Activated B cell treated with CpG ODN at 0.5 μM for 24 hours (primary cell): ENCODE measurements at regions not wholly inside any gene's neighbourhood (a gene's known extent, or its start where the extent isn't known, plus 50 kb on each side); places are given as distances from the start of the nearest gene placed in this dataset.

Experiments used
- ATAC-seq: fragments of 200-7000 bp; cut with Tn5 transposase; one replicate; pipeline ENCODE4 v1.10.0; 2021; ENCODE audit warnings: low read depth, mild to moderate bottlenecking, moderate library complexity
- CTCF ChIA-PET: fragments of 350-600 bp; sonication (Branson Sonifier 250); formaldehyde crosslinking; loops from one replicate; lab custom pipeline; 2021; ENCODE audit warnings: antibody characterized with exemption; lab: Charles Lee
- POLR2A ChIA-PET: fragments of 350-600 bp; sonication (Branson Sonifier 250); formaldehyde crosslinking; loops from one replicate; lab custom pipeline; 2021; ENCODE audit warnings: antibody characterized with exemption; lab: Charles Lee
- DNase-seq: peaks from one replicate; pipeline ENCODE4 v3.0.0; 2022
- H3K27ac Mint-ChIP-seq: one replicate; pipeline ENCODE4 v1.8.0; 2020; ENCODE audit warnings: mixed read lengths
- H3K27me3 Mint-ChIP-seq: one replicate; pipeline ENCODE4 v1.8.0; 2021; ENCODE audit warnings: mixed read lengths
- H3K36me3 Mint-ChIP-seq: one replicate; pipeline ENCODE4 v1.8.0; 2021; ENCODE audit warnings: low read depth, mixed read lengths
- H3K4me1 Mint-ChIP-seq: one replicate; pipeline ENCODE4 v1.8.0; 2021; ENCODE audit warnings: mixed read lengths
- H3K4me3 Mint-ChIP-seq: one replicate; pipeline ENCODE4 v1.8.0; 2020; ENCODE audit warnings: mild to moderate bottlenecking, mixed read lengths
- H3K9me3 Mint-ChIP-seq: one replicate; pipeline ENCODE4 v1.8.0; 2020; ENCODE audit warnings: mixed read lengths
- CTCF ChIP-seq: fragments of 200-600 bp; IDR thresholded peaks from one replicate; pipeline ENCODE4 v1.8.0; 2022; ENCODE audit warnings: antibody characterized with exemption, mild to moderate bottlenecking
- intact Hi-C: fragments of 100-400 bp; cut with micrococcal nuclease; formaldehyde crosslinking; loops from one replicate; pipeline ENCODE4 v1.15.1; 2024

DNA sequence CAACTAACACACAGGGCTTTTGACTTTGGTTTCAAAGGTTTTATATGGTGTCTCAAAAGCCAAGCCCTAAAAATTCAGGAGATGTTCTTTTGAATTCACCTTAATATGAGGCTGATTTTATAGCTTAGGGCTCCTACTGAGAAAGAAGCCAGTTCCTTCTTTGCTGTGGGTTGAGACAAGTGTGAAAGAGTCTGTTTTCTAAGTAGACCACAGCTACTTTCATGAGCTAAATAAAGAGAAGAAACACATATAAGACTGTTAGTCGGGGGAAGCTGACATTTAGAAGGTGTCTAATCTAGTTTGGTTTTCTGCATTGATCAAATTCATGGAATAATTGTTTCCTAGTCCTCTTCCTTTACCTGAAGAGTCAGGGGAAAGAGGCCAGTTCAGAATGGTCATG, 332.1 kb upstream of the CELF2 start:
- no peaks in the 10 kb centered on the region for H3K4me1 Mint-ChIP-seq
- ChIA-PET POLR2A (no interaction called here), CTCF (no interaction called here)
- intact Hi-C loops, result no loop called here
- no peak for TF ChIP-seq CTCF
- no peak for DNase-seq
- ATAC-seq, result no peak
- no peak overlapping the region for H3K4me3 Mint-ChIP-seq
- H3K36me3 Mint-ChIP-seq, result no peaks in the 10 kb centered on the region
- H3K9me3 Mint-ChIP-seq, result no peaks in the 10 kb centered on the region
- H3K27ac Mint-ChIP-seq, result no peak overlapping the region
- peaks cover 6% of the 10 kb centered on the region for H3K27me3 Mint-ChIP-seq

DNA sequence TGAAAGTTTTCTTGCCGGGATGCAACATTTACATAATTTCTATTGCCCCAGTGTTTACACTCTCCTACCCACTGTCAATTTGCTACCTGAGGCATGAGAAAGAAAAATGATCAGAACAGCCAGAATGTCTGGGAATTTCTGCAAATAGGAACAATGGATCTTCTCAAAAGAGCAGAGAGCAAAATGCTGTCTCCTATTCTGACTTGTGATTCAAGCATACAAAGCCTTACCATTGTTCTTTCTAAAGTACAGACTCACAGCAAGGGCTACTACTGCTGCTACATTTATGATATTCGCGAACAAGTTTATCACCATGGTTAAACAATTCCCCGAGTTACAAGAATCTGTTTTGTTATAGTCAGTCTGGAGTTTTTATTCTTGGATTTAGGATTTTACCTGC, 329.9 kb upstream of the CELF2 start:
- Mint-ChIP-seq H3K27ac (no peak overlapping the region), H3K27me3 (peaks cover 6% of the 10 kb centered on the region), H3K4me3 (no peak overlapping the region), H3K36me3 (no peaks in the 10 kb centered on the region), H3K9me3 (no peaks in the 10 kb centered on the region), H3K4me1 (no peaks in the 10 kb centered on the region)
- no peak for TF ChIP-seq CTCF
- intact Hi-C loops, result no loop called here
- DNase-seq (no peak), ATAC-seq (no peak)
- ChIA-PET POLR2A (no interaction called here), CTCF (no interaction called here)

DNA sequence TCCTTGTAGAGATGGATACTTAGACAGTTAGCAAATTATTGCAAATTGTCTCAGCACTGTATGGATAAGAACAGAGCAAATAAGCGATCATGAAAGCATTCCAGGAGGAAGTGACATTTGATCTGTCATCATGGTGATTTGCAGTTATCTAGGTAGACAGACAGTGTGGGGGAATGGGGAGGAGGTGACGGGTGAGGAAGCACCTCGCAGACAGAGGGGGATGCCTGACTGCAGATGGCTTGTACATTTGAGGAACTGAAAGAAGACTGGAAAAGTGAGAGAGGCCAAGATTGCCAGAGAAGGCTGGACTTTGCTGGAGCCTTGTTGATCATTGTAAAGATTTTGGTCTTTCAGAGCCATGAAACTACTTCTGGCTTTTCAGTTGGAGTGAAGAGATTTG, 318.2 kb upstream of the CELF2 start:
- H3K4me3 Mint-ChIP-seq, result no peak overlapping the region
- H3K36me3 Mint-ChIP-seq, result no peaks in the 10 kb centered on the region
- intact Hi-C loops, result no loop called here
- H3K4me1 Mint-ChIP-seq, result peaks cover 6% of the 10 kb centered on the region
- ATAC-seq, result no peak
- no peak overlapping the region for H3K27ac Mint-ChIP-seq
- H3K9me3 Mint-ChIP-seq, result no peaks in the 10 kb centered on the region
- no peaks in the 10 kb centered on the region for H3K27me3 Mint-ChIP-seq
- TF ChIP-seq CTCF, result no peak
- no peak for DNase-seq
- ChIA-PET POLR2A (no interaction called here), CTCF (no interaction called here)

- Mint-ChIP-seq H3K36me3 (no peaks in the 10 kb centered on the region), H3K4me1 (peaks cover 6% of the 10 kb centered on the region), H3K4me3 (no peak overlapping the region), H3K9me3 (no peaks in the 10 kb centered on the region), H3K27me3 (peaks cover 1% of the 10 kb centered on the region), H3K27ac (no peak overlapping the region)
- intact Hi-C loops, result no loop called here
- TF ChIP-seq CTCF, result no peak
- DNase-seq (no peak), ATAC-seq (no peak)
- POLR2A ChIA-PET, result no interaction called here
- CTCF ChIA-PET, result no interaction called here
Measured at GRCh38 chr10:10701084-10701611, 316.5 kb upstream of the CELF2 start.

DNA sequence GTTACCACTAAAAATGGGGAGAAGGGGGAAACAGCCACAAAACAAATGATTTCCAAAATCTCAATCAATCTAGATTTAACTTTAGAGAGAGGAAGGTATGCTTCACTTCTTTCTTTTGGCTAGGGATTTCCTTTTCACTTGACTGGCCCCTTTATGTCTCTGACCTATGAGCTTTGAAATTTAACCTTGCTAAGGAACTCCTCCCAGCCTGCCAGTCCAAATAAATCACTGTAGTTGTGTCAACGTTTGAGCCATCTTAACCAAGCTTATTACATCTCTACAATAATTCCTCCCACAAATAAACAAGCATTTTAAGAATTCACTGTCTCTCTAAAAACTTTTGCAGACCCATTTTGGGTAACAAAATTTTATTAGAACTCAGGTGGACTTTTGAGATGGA, 315.5 kb upstream of the CELF2 start:
- H3K36me3 Mint-ChIP-seq, result no peaks in the 10 kb centered on the region
- peaks cover 6% of the 10 kb centered on the region for H3K4me1 Mint-ChIP-seq
- no peak for TF ChIP-seq CTCF
- no peak overlapping the region for H3K27ac Mint-ChIP-seq
- intact Hi-C loops, result no loop called here
- peaks cover 1% of the 10 kb centered on the region for H3K27me3 Mint-ChIP-seq
- no peaks in the 10 kb centered on the region for H3K9me3 Mint-ChIP-seq
- no peak for DNase-seq
- CTCF ChIA-PET, result no interaction called here
- ATAC-seq, result no peak
- POLR2A ChIA-PET, result no interaction called here
- H3K4me3 Mint-ChIP-seq, result no peak overlapping the region
